ENCODE measurements at regions not wholly inside any gene's neighbourhood (a gene's known extent, or its start where the extent isn't known, plus 50 kb on each side); places are given as distances from the start of the nearest gene placed in this dataset.

DNA sequence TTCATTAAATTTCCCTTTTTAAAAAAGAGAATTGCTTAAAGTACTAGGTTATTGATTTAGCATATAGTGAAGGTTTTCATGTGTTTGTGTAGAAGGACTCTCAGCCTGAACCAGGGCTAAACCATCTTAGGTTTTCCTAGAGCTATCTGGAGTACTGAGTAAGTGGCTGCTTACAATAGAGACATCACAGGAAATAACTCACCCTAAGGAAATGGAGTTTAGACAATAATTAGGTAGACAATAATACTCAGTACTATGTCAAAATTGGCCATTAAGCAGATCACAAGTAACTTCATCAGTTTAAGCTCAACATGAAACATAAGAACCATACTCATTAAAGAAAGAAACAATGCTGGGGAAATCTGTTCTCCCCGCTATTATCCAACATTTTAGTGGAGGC is 240.0 kb downstream of the RND3 start:
- TF ChIP-seq, protein P1, sequence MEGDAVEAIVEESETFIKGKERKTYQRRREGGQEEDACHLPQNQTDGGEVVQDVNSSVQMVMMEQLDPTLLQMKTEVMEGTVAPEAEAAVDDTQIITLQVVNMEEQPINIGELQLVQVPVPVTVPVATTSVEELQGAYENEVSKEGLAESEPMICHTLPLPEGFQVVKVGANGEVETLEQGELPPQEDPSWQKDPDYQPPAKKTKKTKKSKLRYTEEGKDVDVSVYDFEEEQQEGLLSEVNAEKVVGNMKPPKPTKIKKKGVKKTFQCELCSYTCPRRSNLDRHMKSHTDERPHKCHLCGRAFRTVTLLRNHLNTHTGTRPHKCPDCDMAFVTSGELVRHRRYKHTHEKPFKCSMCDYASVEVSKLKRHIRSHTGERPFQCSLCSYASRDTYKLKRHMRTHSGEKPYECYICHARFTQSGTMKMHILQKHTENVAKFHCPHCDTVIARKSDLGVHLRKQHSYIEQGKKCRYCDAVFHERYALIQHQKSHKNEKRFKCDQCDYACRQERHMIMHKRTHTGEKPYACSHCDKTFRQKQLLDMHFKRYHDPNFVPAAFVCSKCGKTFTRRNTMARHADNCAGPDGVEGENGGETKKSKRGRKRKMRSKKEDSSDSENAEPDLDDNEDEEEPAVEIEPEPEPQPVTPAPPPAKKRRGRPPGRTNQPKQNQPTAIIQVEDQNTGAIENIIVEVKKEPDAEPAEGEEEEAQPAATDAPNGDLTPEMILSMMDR (IDR thresholded peaks at IDR 0.05; ENCODE audit: insufficient read depth, low read length, poor library complexity, severe bottlenecking), result no peak
- H3K27me3 ChIP-seq (replicated peaks; ENCODE audit: control insufficient read depth, insufficient read depth, low read length), result no peaks in the 10 kb centered on the region
- DNase-seq (ENCODE audit: extremely low read depth, insufficient read length), result no peak
- no peaks in the 10 kb centered on the region for H3K36me3 ChIP-seq (ENCODE audit: control insufficient read depth, insufficient read depth, low read length)
- no peak overlapping the region for H3K4me3 ChIP-seq (replicated peaks; ENCODE audit: low read depth, low read length)

DNA sequence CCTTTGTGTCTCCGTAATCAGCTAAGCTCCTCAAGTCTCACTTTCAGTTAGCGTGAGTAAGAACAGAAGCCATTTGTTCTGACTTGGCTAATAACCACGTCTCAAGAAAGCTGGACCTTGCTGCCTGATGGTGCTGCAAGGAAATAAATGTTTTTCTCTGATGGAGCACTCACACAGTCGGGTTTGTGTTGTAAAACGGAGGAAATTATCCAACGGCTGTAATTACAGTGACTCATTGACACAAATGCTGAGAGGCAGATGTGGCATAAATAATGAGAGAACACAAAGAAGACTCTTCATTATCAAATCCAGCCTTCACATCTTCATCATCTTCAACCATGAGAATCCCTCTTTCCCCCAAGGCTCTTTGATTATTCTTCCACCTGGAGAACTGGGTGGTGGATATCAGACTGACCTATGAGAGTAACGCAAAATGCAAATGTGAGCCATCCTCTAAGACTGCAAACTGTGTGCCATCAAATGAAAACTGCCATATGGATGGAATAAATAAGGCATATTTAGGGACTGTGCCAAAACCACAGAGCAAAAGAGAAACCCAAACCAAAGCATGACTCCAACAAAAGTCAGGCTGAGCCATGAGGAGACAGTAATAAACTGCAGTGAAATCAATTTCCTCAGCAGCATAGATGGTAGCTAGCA is 252.6 kb downstream of the RND3 start:
- no peak for DNase-seq (ENCODE audit: extremely low read depth, insufficient read length)
- Histone ChIP-seq H3K27me3 (replicated peaks; ENCODE audit: control insufficient read depth, insufficient read depth, low read length) (no peaks in the 10 kb centered on the region), H3K36me3 (ENCODE audit: control insufficient read depth, insufficient read depth, low read length) (no peaks in the 10 kb centered on the region), H3K4me3 (replicated peaks; ENCODE audit: low read depth, low read length) (no peak overlapping the region)
- TF ChIP-seq, protein P1 (IDR thresholded peaks at IDR 0.05; ENCODE audit: insufficient read depth, low read length, poor library complexity, severe bottlenecking), result no peak

DNA sequence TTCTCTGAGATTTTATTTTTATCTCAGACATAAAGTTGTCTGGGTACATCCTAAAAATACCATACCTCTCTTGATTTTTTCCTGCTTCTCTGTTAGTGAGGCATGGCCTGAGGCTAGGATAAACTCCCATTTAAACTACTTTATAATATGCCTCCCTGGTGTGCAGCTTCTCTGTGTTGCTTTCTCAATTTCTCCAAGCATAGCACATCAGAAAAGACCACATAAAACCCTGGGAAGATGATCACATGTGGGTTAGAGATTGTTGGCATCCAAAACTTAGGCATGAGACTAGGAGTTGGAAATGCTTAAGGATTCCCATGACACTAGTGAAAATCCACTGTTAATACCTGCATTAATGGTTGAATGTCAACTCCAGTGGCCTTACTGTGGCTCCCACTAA is 254.6 kb downstream of the RND3 start:
- Histone ChIP-seq H3K27me3 (replicated peaks; ENCODE audit: control insufficient read depth, insufficient read depth, low read length) (no peaks in the 10 kb centered on the region), H3K36me3 (ENCODE audit: control insufficient read depth, insufficient read depth, low read length) (no peaks in the 10 kb centered on the region), H3K4me3 (replicated peaks; ENCODE audit: low read depth, low read length) (no peak overlapping the region)
- TF ChIP-seq, protein P1 (IDR thresholded peaks at IDR 0.05; ENCODE audit: insufficient read depth, low read length, poor library complexity, severe bottlenecking), result no peak
- no peak for DNase-seq (ENCODE audit: extremely low read depth, insufficient read length)

DNA sequence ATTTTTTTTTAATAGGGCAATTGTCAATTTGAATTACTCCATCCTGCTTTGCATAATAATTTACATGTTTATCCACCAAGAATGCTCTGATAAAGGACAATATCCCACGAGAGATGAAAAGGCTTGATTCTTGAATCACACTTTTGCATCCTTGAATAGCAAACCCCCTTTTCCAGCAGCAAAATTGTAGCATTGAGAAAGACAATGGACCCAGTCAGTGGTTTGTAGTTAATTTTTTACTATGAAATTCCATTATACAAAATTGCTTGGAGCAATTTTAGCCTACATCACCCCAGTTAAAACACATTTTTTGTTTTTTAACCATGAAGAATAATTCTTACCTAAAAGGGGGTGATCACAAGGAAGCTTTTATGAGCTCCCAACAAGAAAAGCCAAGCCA is 255.1 kb downstream of the RND3 start:
- DNase-seq (ENCODE audit: extremely low read depth, insufficient read length), result no peak
- Histone ChIP-seq H3K4me3 (replicated peaks; ENCODE audit: low read depth, low read length) (no peak overlapping the region), H3K27me3 (replicated peaks; ENCODE audit: control insufficient read depth, insufficient read depth, low read length) (no peaks in the 10 kb centered on the region), H3K36me3 (ENCODE audit: control insufficient read depth, insufficient read depth, low read length) (no peaks in the 10 kb centered on the region)
- TF ChIP-seq, protein P1 (IDR thresholded peaks at IDR 0.05; ENCODE audit: insufficient read depth, low read length, poor library complexity, severe bottlenecking), result no peak

DNA sequence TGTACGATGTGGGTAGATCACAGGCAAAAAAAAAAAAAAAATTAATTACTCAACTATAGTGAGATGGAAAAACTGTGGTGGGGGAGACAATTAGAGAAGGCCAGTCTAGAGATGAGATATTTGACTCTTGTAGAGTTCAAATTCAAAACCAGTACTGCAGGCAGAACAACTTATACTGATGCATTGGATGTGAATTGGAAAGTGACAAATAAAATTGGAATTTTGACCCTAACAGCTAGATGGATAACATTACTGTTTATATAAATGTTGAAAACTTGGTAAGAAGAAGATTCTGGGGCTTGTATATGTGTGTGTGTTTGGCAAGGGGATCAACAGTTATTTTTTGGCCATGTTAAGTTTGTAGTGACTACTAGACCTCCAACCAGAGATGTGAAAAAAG is 256.9 kb downstream of the RND3 start:
- Histone ChIP-seq H3K27me3 (replicated peaks; ENCODE audit: control insufficient read depth, insufficient read depth, low read length) (no peaks in the 10 kb centered on the region), H3K36me3 (ENCODE audit: control insufficient read depth, insufficient read depth, low read length) (no peaks in the 10 kb centered on the region), H3K4me3 (replicated peaks; ENCODE audit: low read depth, low read length) (no peak overlapping the region)
- no peak for DNase-seq (ENCODE audit: extremely low read depth, insufficient read length)
- TF ChIP-seq, protein P1 (IDR thresholded peaks at IDR 0.05; ENCODE audit: insufficient read depth, low read length, poor library complexity, severe bottlenecking), result no peak

DNA sequence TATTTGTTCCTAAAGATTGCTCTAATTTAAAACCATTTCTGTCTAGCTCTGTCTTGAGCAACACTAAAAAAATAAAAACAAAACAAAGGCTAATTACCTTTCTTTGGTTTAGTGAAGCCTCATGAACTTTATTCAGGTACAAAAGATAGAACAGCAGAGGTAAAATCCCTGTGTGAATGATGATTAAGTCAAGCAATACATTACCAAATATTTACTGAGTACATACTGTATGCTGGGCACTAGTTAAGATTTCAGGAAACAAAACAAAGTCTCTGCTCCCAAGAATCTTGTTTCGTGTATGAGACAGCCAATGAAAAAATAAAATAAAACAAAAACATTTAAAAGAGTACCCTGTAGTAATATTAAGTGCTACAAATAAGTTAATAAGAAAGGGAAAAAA is 257.5 kb downstream of the RND3 start:
- H3K36me3 ChIP-seq (ENCODE audit: control insufficient read depth, insufficient read depth, low read length), result no peaks in the 10 kb centered on the region
- no peak overlapping the region for H3K4me3 ChIP-seq (replicated peaks; ENCODE audit: low read depth, low read length)
- DNase-seq (ENCODE audit: extremely low read depth, insufficient read length), result no peak
- TF ChIP-seq, protein P1 (IDR thresholded peaks at IDR 0.05; ENCODE audit: insufficient read depth, low read length, poor library complexity, severe bottlenecking), result no peak
- no peaks in the 10 kb centered on the region for H3K27me3 ChIP-seq (replicated peaks; ENCODE audit: control insufficient read depth, insufficient read depth, low read length)
